ENCODE measurements at regions not wholly inside any gene's neighbourhood (a gene's known extent, or its start where the extent isn't known, plus 50 kb on each side); places are given as distances from the start of the nearest gene placed in this dataset.

GRCh38 chrX:8403988-8404387 is 60.6 kb upstream of the VCX3B start:
- no peaks in the 10 kb centered on the region for H3K27me3 Mint-ChIP-seq (ENCODE audit: low read depth)
- no peak overlapping the region for H3K27ac Mint-ChIP-seq

More at GRCh38 chrX:8403988-8404387, 60.6 kb upstream of the VCX3B start:
- Mint-ChIP-seq H3K9me3 (peaks cover 0 to 4% of the 10 kb centered on the region in 2 experiments; a peak in 3 of 5 replicates), H3K36me3 (ENCODE audit: insufficient read depth in 1 of 3, low read depth in 3 of 3) (0 out of 7 replicates have a peak, but pooled peaks cover 0 to 4% (median 0%) of the 10 kb centered on the region in 3 experiments), H3K4me3 (no peak overlapping the region), H3K4me1 (peaks cover 6 to 7% of the 10 kb centered on the region in 2 experiments; a peak in 3 of 4 replicates)
- no peak overlapping the region for H3K27ac ChIP-seq (ENCODE audit: insufficient read length, low read depth, low read length)
- H2BK5ac ChIP-seq (ENCODE audit: insufficient read length, low read length): no peak overlapping the region
- H2AK5ac ChIP-seq (ENCODE audit: insufficient read length, low read length): no peak overlapping the region
- no peak overlapping the region for H2BK20ac ChIP-seq (ENCODE audit: low read depth, low read length, poor library complexity, severe bottlenecking)
- H3T11ph ChIP-seq (ENCODE audit: low read length): no peak overlapping the region
- H3K4me1 ChIP-seq (ENCODE audit: insufficient read depth, low read length): peaks cover 2% of the 10 kb centered on the region; the same call in 1 of the 2 replicates
- no peak overlapping the region for H3K14ac ChIP-seq (ENCODE audit: insufficient read depth, low read length)
- no peak overlapping the region for H4K8ac ChIP-seq (replicated peaks; ENCODE audit: insufficient read length, low read depth, low read length)
- no peak overlapping the region for H4K5ac ChIP-seq (ENCODE audit: insufficient read length, low read depth, low read length)
- H2BK15ac ChIP-seq (ENCODE audit: low read depth, low read length): no peak overlapping the region
- DNase-seq: no peak
- no peak for TF ChIP-seq CTCF (conservative IDR thresholded peaks at IDR 0.05)
- no peak overlapping the region for H2BK120ac ChIP-seq (ENCODE audit: low read depth, low read length, poor library complexity, severe bottlenecking)
- no peak overlapping the region for H3K9ac ChIP-seq (ENCODE audit: extremely low read depth, insufficient read length, low read length)
- WGBS (ENCODE audit: extremely low coverage, insufficient read length, low lambda C conversion rate): 100% methylated on average over 1 of the region's 5 CpGs
- no peak overlapping the region for H4K91ac ChIP-seq (ENCODE audit: insufficient read length, low read depth, low read length)
- H3K4me2 ChIP-seq (ENCODE audit: insufficient read depth, insufficient read length, low read length): no peak overlapping the region
- no peak overlapping the region for H3K23ac ChIP-seq (ENCODE audit: insufficient read length, low read depth, low read length)
- no peaks in the 10 kb centered on the region for H3K79me1 ChIP-seq (ENCODE audit: insufficient read depth, low read depth, low read length, poor library complexity, severe bottlenecking)
- no peaks in the 10 kb centered on the region for H3K79me2 ChIP-seq (ENCODE audit: insufficient read depth, low read length)
- no peak overlapping the region for H3K56ac ChIP-seq (ENCODE audit: insufficient read length, low read depth, low read length)
- H3K23me2 ChIP-seq (ENCODE audit: insufficient read length, low read depth, low read length, poor library complexity, severe bottlenecking): no peaks in the 10 kb centered on the region
- H3K4ac ChIP-seq (ENCODE audit: low read depth, low read length): no peak overlapping the region
- H3K18ac ChIP-seq (ENCODE audit: insufficient read length, low read depth, low read length): no peak overlapping the region
- H3K27me3 ChIP-seq (ENCODE audit: insufficient read depth, low read length): no peaks in the 10 kb centered on the region
- H3K9me3 ChIP-seq (ENCODE audit: control insufficient read depth, low read depth, low read length): no peaks in the 10 kb centered on the region
- H2AFZ ChIP-seq (ENCODE audit: low read length): no peak overlapping the region
- no peak overlapping the region for H2BK12ac ChIP-seq (ENCODE audit: insufficient read length, low read depth, low read length)
- no peaks in the 10 kb centered on the region for H4K20me1 ChIP-seq (ENCODE audit: control insufficient read depth, insufficient read depth, insufficient read length)

All from H9 (cell line).